Lower leg skin (tissue), 3 donors: ENCODE measurements at regions not wholly inside any gene's neighbourhood (a gene's known extent, or its start where the extent isn't known, plus 50 kb on each side); places are given as distances from the start of the nearest gene placed in this dataset.

Experiments used
- CTCF ChIP-seq, 3 donors: fragments of 450-650 bp; IDR thresholded peaks; one replicate each; pipeline ENCODE4 v1.5.1; 2016; ENCODE audit warnings: antibody characterized with exemption in 3 of 3, mild to moderate bottlenecking in 3 of 3, moderate library complexity in 2 of 3
- POLR2A ChIP-seq, 2 donors: fragments of 450-650 bp; IDR thresholded peaks; one replicate each; pipeline ENCODE4 v1.6.1; 2016 to 2017; ENCODE audit warnings: antibody characterized with exemption in 2 of 2, mild to moderate bottlenecking in 1 of 2, moderate library complexity in 1 of 2

DNA sequence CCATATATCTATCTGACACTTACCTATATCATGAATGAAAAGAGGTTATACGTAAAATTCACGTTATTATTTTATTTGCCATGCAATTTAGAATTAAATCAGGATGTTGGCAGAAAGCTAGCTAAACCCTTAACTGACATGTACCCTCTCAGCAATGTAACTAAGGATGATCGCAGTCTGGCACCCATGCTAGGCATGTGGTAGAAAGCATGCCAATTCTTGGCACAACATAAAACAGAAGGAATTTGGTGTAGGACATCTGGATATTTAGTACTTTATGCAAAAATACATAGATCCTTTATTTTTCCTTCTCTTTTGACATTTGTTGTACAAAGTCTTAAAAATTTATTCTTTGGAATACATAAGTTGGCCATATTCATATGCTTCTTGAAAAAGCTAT, 436.8 kb upstream of the FAT1 start:
- no peak for TF ChIP-seq CTCF (IDR thresholded peaks at IDR 0.05)
- TF ChIP-seq POLR2A (IDR thresholded peaks at IDR 0.05) = no peak
